ENCODE measurements at regions not wholly inside any gene's neighbourhood (a gene's known extent, or its start where the extent isn't known, plus 50 kb on each side); places are given as distances from the start of the nearest gene placed in this dataset.
A peak's percentile ranks its signal among the peaks of the same experiment; 100 is the strongest.

- DNase-seq: no peak
- peak; percentile 83 for ATAC-seq (ENCODE audit: poor library complexity)
- intact Hi-C loops (cut with DNase I): no loop called here
Observed at GRCh38 chr3:154783521-154783931, 296.6 kb upstream of the MME start.

GRCh38 chr3:154783061-154783460 is 297.1 kb upstream of the MME start:
- intact Hi-C loops (cut with DNase I): no loop called here
- DNase-seq (no peak), ATAC-seq (ENCODE audit: poor library complexity) (peak; percentile 48)

GRCh38 chr3:154782151-154782550 is 298.0 kb upstream of the MME start:
- no peak for ATAC-seq (ENCODE audit: poor library complexity)

GRCh38 chr3:154781595-154781994 is 298.5 kb upstream of the MME start:
- no peak for DNase-seq
- intact Hi-C loops (cut with DNase I): no loop called here
- ATAC-seq (ENCODE audit: poor library complexity): no peak

More at GRCh38 chr3:154782151-154782550, 298.0 kb upstream of the MME start:
- no peak for DNase-seq
- intact Hi-C loops (cut with DNase I): no loop called here

DNA sequence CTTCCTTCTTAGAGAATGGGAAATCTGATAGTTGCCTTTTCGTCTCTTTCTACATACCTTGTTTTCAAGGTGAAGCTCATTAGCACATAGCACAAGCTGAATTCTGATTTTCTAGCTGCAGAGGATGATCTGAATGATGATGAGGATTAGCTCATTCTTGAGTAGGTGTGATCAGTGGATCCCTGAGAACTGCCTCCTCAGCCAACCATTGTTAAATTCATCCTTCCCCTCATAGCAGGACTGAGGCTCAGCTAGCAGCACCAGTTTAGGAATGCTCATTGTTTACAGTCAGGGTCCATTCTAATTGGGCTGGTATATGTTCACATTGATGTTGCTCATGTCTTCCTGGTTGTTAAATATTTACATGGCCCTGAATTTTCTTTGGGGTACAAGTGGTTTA is 299.9 kb upstream of the MME start:
- ATAC-seq (ENCODE audit: poor library complexity) (no peak), DNase-seq (no peak)
- intact Hi-C loops (cut with DNase I): no loop called here

DNA sequence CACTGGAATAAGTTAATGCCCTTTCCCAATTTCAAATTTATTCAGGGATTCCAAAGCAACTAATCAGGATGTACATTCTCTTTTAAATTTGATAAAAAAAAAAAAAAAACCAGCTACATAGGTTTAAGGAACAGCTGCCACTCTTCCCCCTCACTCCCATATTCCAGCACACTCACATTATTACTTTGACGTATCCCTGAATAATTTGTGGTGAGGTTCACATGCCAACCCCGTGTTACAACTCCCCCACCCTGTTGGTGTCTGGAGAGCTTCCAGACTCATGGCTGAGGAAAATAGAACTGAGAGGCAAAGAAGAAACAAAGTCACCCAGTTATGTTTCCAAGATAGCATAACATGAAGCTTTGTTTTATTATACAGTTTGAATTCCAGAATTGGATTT is 300.5 kb upstream of the MME start:
- DNase-seq (no peak), ATAC-seq (ENCODE audit: poor library complexity) (no peak)
- intact Hi-C loops (cut with DNase I): no loop called here

DNA sequence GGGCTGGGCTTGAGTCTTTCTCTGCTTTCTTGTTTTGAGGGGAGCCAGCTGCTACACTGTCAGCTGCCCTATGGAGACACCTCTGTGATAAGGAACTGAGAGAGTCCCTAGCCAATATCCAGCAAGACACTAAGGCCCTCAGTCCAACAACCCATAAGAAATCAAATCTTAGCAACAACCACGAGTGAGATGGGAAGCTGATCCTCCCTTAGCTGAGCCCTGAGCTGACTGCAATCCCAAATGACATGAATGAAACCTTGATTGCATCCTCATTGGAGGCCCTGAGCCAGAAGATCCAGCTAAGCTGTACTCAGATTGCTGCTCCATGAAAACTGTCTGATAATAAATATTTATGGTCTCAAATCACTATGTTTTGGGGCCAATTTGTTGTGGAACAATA is 302.1 kb upstream of the MME start:
- intact Hi-C loops (cut with DNase I): no loop called here
- ATAC-seq (ENCODE audit: poor library complexity) (peak; percentile 83), DNase-seq (no peak)

- intact Hi-C loops (cut with DNase I): no loop called here
- no peak for ATAC-seq (ENCODE audit: poor library complexity)
- no peak for DNase-seq
Observed at GRCh38 chr3:154776549-154777225, 303.4 kb upstream of the MME start.

DNA sequence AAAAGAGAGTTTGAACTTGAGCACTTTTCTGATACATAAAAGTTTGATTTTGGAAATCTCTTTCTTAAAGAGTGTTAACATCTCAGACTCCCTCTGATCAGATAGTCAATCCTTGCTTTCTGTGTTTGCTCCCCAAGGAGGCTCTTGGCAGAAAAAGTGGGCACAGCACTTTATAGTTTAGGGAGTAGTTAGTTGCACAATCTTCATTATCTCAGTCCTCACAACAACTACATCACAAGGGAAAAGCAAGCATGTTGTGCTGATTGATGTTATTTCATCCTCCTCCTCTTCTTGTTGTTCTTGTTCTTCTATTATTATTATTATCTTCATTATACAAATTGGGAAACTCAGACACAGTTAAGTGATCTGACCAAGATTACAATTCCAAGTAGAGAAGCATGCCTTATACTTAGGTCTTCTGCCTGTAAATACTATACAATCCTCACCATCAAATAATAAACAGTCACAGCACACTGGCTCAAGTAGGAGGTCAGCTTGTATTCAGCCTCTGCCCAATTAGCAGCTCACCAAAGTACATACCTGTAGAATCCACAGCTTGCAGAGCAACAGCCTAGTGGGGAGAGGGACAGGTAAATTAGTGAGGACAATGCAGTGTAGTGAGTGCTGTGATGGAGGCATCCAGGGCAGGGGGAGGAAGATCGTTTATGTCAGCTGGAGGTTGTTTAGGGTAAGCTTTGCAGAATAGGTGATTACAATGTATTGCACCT is 304.1 kb upstream of the MME start:
- ATAC-seq (ENCODE audit: poor library complexity) (peak; percentile 59), DNase-seq (no peak)
- intact Hi-C loops (cut with DNase I): no loop called here

GRCh38 chr3:154766765-154767503 is 313.2 kb upstream of the MME start:
- ATAC-seq (ENCODE audit: poor library complexity): no peak
- intact Hi-C loops (cut with DNase I): no loop called here

DNA sequence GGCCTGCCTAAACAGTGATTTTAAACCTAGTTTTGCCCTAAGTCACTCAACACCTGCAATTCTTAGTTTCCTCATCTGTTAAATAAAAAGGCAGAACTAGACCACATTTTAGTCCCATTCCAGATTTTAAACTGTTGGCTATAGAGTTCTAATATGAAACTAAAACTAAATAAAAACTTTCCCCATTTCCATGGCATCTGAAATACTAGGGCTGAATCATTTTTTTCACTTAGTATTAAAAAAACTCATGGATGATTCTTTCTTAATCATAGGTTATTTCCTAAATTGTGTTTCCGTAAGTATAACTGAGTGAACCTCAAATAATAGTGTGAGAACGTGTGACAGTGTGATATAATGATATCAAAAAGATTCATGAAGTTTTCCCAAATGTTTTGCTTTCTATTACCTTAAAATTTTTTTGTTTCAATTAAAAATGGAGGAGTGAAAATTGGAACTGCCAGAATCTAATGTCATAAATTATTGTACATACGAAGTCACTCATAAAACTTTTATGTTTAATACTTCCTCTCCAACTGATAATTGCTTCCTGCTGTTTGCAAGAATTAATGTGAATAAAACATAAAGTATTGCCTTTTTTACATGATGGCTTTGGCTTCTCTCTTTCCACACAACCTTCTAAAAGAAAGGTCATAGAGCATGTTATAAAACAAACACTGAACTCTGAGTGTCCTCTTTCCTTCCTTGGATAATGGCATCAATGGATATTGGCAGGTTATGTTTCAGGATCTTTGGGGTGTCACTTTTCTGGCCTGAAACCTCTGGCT is 315.1 kb upstream of the MME start:
- intact Hi-C loops (cut with DNase I): no loop called here
- no peak for ATAC-seq (ENCODE audit: poor library complexity)
- no peak for DNase-seq

More at GRCh38 chr3:154766765-154767503, 313.2 kb upstream of the MME start:
- no peak for DNase-seq

- ATAC-seq (ENCODE audit: poor library complexity) (no peak), DNase-seq (no peak)
- intact Hi-C loops (cut with DNase I): no loop called here
Observed at GRCh38 chr3:154762486-154762885, 317.6 kb upstream of the MME start.

DNA sequence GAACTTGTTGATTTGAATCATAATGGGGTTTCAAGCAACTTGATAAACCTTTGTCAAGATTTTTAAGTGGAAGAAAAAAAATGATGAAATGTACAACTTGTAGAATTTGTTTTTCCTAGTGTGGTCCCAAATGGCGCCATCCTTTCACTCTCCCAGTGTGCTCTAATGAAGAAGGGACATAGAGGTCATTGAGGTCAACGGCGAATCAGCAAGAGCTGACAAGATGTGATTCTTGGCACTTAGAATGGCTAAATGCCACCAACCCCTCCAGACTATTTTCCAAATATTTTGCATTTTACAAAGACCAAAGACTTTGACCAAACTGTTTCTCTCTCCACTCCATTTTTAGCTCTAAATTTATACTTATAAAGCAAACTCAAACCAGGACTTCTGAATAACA is 320.2 kb upstream of the MME start:
- ATAC-seq (ENCODE audit: poor library complexity) (no peak), DNase-seq (no peak)
- intact Hi-C loops (cut with DNase I): loop anchor here (5.0 kb wide), 1 partner anchor 562 kb away; no protein-coding TSS in a partner anchor

DNA sequence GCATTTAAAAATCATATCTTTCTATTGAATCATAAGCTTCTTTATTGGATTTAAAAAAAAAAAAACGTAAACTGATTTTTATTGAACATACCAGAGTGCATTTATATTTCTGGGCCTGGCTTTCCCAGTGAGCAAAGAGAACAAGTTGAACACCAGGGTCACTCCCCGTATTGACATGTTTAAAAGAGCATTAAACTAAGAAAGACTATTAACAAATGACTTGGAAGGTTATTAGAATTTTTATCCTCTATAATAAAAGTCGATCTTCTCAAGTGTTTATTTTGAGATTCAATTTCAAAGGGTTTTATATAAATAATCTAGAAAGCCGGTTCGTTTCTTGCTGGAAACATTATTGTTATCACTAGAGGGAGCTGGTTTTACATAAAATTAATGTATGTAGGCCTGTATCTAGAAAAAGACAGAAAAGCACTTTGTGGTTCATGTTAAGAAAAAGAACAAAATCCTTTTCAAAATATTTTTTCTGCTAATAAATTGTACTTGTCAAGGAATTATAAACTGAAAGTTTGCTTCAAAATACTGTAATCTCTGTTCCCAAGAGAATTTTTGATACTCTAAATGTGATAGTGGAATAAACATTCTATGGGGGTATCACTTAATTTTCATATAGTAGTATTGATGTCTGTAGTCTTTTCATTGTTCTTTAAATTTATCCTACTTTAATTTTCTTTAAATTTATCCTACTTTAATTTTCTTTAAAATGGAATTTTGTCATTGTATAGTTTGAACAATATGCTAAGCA is 321.8 kb upstream of the MME start:
- DNase-seq (no peak), ATAC-seq (ENCODE audit: poor library complexity) (peak; percentile 60)
- intact Hi-C loops (cut with DNase I): loop anchor here (5.0 kb wide), 1 partner anchor 564 kb away; no protein-coding TSS in a partner anchor

DNA sequence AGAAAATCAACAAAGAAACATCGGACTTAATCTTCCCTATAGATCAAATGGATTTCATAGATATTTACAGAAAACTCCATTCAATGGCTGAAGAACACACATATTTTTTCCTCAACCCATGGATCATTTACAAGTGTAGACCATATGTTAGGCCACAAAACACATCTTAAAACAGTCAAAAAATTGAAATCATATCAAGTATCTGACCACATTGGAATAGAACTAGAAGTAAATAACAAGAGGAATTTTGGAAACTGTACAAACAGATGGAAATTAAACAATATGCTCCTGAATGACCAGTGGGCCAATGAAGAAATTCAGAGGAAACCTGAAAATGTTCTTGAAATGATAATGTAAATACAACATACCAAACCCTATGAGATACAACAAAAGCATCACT is 323.1 kb upstream of the GPR149 start:
- no peak for ATAC-seq (ENCODE audit: poor library complexity)
- intact Hi-C loops (cut with DNase I): no loop called here
- DNase-seq: no peak

DNA sequence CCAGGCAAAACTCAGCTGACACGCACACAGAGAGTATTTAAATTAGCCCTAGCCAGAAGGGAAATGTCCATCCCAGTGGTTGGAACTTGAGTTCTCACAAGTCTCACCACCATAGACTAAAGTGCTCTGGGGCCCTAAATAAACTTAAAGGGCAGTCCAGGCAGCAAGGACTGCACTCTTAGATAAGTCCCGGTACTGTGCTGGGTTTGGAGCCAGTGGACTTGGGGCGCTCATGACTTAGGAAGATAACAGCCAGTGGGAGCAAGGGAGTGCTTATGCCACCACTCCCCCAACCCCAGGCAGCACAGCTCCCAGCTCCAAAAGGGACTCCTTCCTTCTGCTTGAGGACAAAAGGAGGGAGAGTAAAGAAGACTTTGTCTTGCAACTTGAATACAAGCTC is 319.5 kb upstream of the GPR149 start:
- intact Hi-C loops (cut with DNase I): no loop called here
- ATAC-seq (ENCODE audit: poor library complexity): no peak
- peak; percentile 15 for DNase-seq

- no peak for DNase-seq
- intact Hi-C loops (cut with DNase I): no loop called here
- no peak for ATAC-seq (ENCODE audit: poor library complexity)
Observed at GRCh38 chr3:154745929-154746328, 315.9 kb upstream of the GPR149 start.

DNA sequence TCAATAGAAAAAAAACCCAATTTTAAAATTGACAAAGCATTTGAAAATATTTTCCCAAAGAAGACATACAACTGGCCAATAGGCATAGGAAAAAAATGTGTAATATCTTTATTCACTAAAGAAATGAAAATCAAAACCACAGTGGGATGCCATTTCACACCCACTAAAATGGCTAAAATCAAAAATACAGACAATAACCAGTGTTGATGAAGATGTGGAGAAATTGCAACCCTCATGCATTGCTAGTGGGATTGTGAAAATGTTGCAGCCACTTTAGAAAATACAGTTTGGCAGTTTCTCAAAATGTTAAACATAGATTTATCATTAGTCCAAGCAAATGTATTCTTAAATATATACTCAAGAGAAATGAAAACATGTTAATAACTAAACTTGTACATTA is 315.1 kb upstream of the GPR149 start:
- ATAC-seq (ENCODE audit: poor library complexity) (no peak), DNase-seq (no peak)
- intact Hi-C loops (cut with DNase I): no loop called here

Measured in Right ventricle myocardium superior (tissue), 1 donor.